ENCODE measurements at regions not wholly inside any gene's neighbourhood (a gene's known extent, or its start where the extent isn't known, plus 50 kb on each side); places are given as distances from the start of the nearest gene placed in this dataset.

DNA sequence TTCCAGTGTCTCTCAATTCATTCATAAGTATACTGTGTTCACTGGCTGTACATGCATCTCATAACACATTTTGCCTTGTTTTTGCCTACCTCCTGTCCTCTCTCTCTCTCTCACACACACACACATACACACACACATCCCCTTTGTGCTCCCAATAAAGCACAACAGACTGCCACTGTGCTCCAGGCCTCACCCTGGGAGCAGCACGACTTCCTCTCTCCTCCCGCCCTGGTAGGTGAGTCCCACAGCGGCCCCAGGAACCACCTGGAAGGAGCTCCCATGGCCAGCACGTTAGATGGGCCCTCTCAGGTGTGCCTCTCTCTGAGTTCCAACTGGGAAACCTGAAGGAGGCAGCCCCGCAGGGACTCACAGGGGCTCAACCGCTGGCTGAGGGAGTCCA is 65.4 kb downstream of the MARCHF4 start:
- H3K9me3 ChIP-seq = no peaks in the 10 kb centered on the region
- no TSS peak for BruUV-seq (replicated peaks)
- TF ChIP-seq, protein P1, sequence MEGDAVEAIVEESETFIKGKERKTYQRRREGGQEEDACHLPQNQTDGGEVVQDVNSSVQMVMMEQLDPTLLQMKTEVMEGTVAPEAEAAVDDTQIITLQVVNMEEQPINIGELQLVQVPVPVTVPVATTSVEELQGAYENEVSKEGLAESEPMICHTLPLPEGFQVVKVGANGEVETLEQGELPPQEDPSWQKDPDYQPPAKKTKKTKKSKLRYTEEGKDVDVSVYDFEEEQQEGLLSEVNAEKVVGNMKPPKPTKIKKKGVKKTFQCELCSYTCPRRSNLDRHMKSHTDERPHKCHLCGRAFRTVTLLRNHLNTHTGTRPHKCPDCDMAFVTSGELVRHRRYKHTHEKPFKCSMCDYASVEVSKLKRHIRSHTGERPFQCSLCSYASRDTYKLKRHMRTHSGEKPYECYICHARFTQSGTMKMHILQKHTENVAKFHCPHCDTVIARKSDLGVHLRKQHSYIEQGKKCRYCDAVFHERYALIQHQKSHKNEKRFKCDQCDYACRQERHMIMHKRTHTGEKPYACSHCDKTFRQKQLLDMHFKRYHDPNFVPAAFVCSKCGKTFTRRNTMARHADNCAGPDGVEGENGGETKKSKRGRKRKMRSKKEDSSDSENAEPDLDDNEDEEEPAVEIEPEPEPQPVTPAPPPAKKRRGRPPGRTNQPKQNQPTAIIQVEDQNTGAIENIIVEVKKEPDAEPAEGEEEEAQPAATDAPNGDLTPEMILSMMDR (IDR thresholded peaks at IDR 0.05; ENCODE audit: insufficient read depth in 1 of 2, low read depth in 1 of 2, low read length in 1 of 2, severe bottlenecking in 1 of 2, unreplicated experiment in 1 of 2) = no peak
- CTCF ChIA-PET = no interaction called here
- POLR2A ChIA-PET = no interaction called here
- no peak for DNase-seq
- no peak overlapping the region for H3K4me3 Mint-ChIP-seq (ENCODE audit: unreplicated experiment)
- no peak overlapping the region for H3K27ac Mint-ChIP-seq (ENCODE audit: unreplicated experiment)
- H3K27me3 ChIP-seq (replicated peaks; ENCODE audit: control insufficient read depth, insufficient read depth, low read length) = no peaks in the 10 kb centered on the region
- no peaks in the 10 kb centered on the region for H3K4me1 ChIP-seq
- no peaks in the 10 kb centered on the region for H3K4me1 Mint-ChIP-seq (ENCODE audit: low read depth, unreplicated experiment)
- no peaks in the 10 kb centered on the region for H3K36me3 ChIP-seq (ENCODE audit: control insufficient read depth, insufficient read depth, low read length)
- H3K4me3 ChIP-seq (ENCODE audit: low read depth, low read length) = no peak overlapping the region
- intact Hi-C loops (cut with micrococcal nuclease; ENCODE audit: unreplicated experiment) = no loop called here
- H3K9me3 Mint-ChIP-seq (ENCODE audit: unreplicated experiment) = no peaks in the 10 kb centered on the region
- no peaks in the 10 kb centered on the region for H3K36me3 Mint-ChIP-seq (ENCODE audit: insufficient read depth, unreplicated experiment)
- peaks cover 21% of the 10 kb centered on the region for H3K27me3 Mint-ChIP-seq (ENCODE audit: insufficient read depth, unreplicated experiment)

DNA sequence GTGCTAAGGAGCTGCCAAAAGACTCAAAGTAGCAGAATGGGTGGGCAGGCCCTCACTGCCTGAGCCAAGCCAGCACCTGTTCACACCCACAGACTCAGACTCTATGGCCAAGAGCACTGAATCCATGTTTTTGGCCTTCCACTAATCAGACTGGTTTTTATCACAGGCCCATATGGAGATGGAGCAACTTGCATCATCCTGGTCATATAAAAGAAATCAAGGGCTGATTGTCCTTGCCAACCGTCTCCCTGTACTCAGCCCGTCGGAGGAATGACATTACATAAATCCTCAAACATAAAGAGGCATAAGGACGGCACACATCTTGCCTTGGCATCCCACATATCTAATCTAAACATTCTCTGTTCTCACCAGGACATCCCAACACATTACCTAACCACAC is 66.7 kb downstream of the MARCHF4 start:
- Histone ChIP-seq H3K4me1 (no peaks in the 10 kb centered on the region; the same call in 1 of the 2 replicates), H3K9me3 (no peaks in the 10 kb centered on the region), H3K36me3 (ENCODE audit: control insufficient read depth, insufficient read depth, low read length) (no peaks in the 10 kb centered on the region), H3K27me3 (replicated peaks; ENCODE audit: control insufficient read depth, insufficient read depth, low read length) (no peaks in the 10 kb centered on the region), H3K4me3 (ENCODE audit: low read depth, low read length) (no peak overlapping the region)
- no peak overlapping the region for H3K27ac Mint-ChIP-seq (ENCODE audit: unreplicated experiment)
- no peaks in the 10 kb centered on the region for H3K9me3 Mint-ChIP-seq (ENCODE audit: unreplicated experiment)
- BruUV-seq (replicated peaks) = no TSS peak
- intact Hi-C loops (cut with micrococcal nuclease; ENCODE audit: unreplicated experiment) = no loop called here
- DNase-seq = no peak
- TF ChIP-seq, protein P1 (IDR thresholded peaks at IDR 0.05; ENCODE audit: insufficient read depth in 1 of 2, low read depth in 1 of 2, low read length in 1 of 2, severe bottlenecking in 1 of 2, unreplicated experiment in 1 of 2) = no peak
- ChIA-PET CTCF (no interaction called here), POLR2A (no interaction called here)
- H3K4me1 Mint-ChIP-seq (ENCODE audit: low read depth, unreplicated experiment) = no peaks in the 10 kb centered on the region
- H3K27me3 Mint-ChIP-seq (ENCODE audit: insufficient read depth, unreplicated experiment) = peaks cover 21% of the 10 kb centered on the region
- no peaks in the 10 kb centered on the region for H3K36me3 Mint-ChIP-seq (ENCODE audit: insufficient read depth, unreplicated experiment)
- H3K4me3 Mint-ChIP-seq (ENCODE audit: unreplicated experiment) = no peak overlapping the region

DNA sequence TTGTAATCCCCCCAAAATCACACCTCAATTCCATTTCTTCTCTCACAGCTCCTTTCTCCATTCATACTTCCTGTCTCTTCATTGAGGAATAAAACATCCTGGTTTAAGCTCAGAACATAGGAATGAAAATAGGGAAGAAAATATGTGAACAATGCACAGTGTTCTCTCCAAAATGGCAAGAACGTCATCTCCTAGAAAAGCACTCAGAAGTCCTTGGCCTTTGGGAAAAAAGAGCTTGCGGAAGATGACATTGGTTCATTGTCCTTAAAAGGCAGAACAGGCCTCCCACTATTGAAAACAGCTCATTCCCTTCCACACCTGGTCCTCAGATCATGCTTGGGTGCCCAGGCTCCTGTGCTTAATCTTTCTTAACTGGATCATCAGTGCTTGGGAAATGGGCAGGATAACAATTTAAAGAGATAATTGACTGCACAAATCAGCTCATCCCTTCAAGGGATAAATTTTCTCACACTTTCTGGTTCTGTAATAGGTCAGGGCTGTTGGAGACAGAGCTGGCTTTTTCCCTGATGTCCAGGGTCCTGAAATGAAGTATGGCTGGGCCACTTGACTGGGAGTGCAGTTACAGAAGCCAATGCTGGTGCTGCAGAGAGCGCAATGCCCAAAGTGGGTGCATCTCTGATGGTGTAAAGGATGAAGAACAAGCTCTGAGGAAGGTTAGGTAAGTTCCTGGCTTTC is 69.2 kb downstream of the MARCHF4 start:
- peaks cover 15% of the 10 kb centered on the region for H3K27me3 Mint-ChIP-seq (ENCODE audit: insufficient read depth, unreplicated experiment)
- H3K4me1 Mint-ChIP-seq (ENCODE audit: low read depth, unreplicated experiment) = no peaks in the 10 kb centered on the region
- TF ChIP-seq, protein P1 (IDR thresholded peaks at IDR 0.05; ENCODE audit: insufficient read depth in 1 of 2, low read depth in 1 of 2, low read length in 1 of 2, severe bottlenecking in 1 of 2, unreplicated experiment in 1 of 2) = no peak
- POLR2A ChIA-PET = no interaction called here
- CTCF ChIA-PET = no interaction called here
- no TSS peak for BruUV-seq (replicated peaks)
- DNase-seq = no peak
- intact Hi-C loops (cut with micrococcal nuclease; ENCODE audit: unreplicated experiment) = no loop called here
- Histone ChIP-seq H3K4me1 (no peaks in the 10 kb centered on the region; the same call in 1 of the 2 replicates), H3K27me3 (replicated peaks; ENCODE audit: control insufficient read depth, insufficient read depth, low read length) (no peaks in the 10 kb centered on the region; the same call in 1 of the 2 replicates), H3K4me3 (ENCODE audit: low read depth, low read length) (no peak overlapping the region), H3K9me3 (no peaks in the 10 kb centered on the region), H3K36me3 (ENCODE audit: control insufficient read depth, insufficient read depth, low read length) (no peaks in the 10 kb centered on the region)
- H3K4me3 Mint-ChIP-seq (ENCODE audit: unreplicated experiment) = no peak overlapping the region
- no peak overlapping the region for H3K27ac Mint-ChIP-seq (ENCODE audit: unreplicated experiment)
- no peaks in the 10 kb centered on the region for H3K9me3 Mint-ChIP-seq (ENCODE audit: unreplicated experiment)
- no peaks in the 10 kb centered on the region for H3K36me3 Mint-ChIP-seq (ENCODE audit: insufficient read depth, unreplicated experiment)

Measured in Caco-2 (cell line).